ENCODE measurements at regions not wholly inside any gene's neighbourhood (a gene's known extent, or its start where the extent isn't known, plus 50 kb on each side); places are given as distances from the start of the nearest gene placed in this dataset.

DNA sequence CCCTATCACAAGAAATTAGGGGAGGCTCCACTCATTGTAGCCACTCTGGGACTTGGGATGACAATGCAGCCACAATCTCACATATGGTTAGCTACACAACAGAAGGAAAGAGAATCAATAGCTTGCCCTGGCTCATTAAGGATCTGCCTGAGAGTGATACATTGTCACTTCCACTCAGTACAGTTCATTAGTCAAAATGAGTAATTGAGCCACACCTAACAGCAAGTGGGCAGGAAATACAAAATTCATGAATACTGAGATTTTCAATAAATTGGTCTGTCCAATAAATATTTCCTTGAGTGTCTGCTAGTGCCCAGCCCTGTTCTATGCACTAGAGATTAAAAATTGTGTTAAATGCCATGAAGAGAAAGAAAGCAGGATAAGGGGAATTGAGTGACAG is 231.3 kb upstream of the NR4A3 start:
- Mint-ChIP-seq H3K4me1 (no peaks in the 10 kb centered on the region), H3K4me3 (no peak overlapping the region), H3K36me3 (ENCODE audit: insufficient read depth in 1 of 3, low read depth in 3 of 3) (no peaks in the 10 kb centered on the region), H3K27me3 (ENCODE audit: low read depth) (no peaks in the 10 kb centered on the region), H3K9me3 (no peaks in the 10 kb centered on the region), H3K27ac (no peak overlapping the region)
- H3K4me2 ChIP-seq (ENCODE audit: insufficient read depth, insufficient read length, low read length), result no peak overlapping the region
- no peak overlapping the region for H3K27ac ChIP-seq (ENCODE audit: insufficient read length, low read depth, low read length)
- H3K18ac ChIP-seq (ENCODE audit: insufficient read length, low read depth, low read length), result no peak overlapping the region
- TF ChIP-seq, protein P1, sequence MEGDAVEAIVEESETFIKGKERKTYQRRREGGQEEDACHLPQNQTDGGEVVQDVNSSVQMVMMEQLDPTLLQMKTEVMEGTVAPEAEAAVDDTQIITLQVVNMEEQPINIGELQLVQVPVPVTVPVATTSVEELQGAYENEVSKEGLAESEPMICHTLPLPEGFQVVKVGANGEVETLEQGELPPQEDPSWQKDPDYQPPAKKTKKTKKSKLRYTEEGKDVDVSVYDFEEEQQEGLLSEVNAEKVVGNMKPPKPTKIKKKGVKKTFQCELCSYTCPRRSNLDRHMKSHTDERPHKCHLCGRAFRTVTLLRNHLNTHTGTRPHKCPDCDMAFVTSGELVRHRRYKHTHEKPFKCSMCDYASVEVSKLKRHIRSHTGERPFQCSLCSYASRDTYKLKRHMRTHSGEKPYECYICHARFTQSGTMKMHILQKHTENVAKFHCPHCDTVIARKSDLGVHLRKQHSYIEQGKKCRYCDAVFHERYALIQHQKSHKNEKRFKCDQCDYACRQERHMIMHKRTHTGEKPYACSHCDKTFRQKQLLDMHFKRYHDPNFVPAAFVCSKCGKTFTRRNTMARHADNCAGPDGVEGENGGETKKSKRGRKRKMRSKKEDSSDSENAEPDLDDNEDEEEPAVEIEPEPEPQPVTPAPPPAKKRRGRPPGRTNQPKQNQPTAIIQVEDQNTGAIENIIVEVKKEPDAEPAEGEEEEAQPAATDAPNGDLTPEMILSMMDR (conservative IDR thresholded peaks at IDR 0.05), result no peak
- H2BK5ac ChIP-seq (ENCODE audit: insufficient read length, low read length), result no peak overlapping the region
- no peak overlapping the region for H4K8ac ChIP-seq (replicated peaks; ENCODE audit: insufficient read length, low read depth, low read length)
- no peak overlapping the region for H2BK15ac ChIP-seq (ENCODE audit: low read depth, low read length)
- H3K27me3 ChIP-seq (ENCODE audit: insufficient read depth, low read length), result no peaks in the 10 kb centered on the region; the same call in 1 of the 2 replicates
- no peaks in the 10 kb centered on the region for H3K23me2 ChIP-seq (ENCODE audit: insufficient read length, low read depth, low read length, poor library complexity, severe bottlenecking)
- no peaks in the 10 kb centered on the region for H3K79me2 ChIP-seq (ENCODE audit: insufficient read depth, low read length)
- H3K4me1 ChIP-seq (ENCODE audit: insufficient read depth, low read length), result no peaks in the 10 kb centered on the region
- H3K14ac ChIP-seq (ENCODE audit: insufficient read depth, low read length), result no peak overlapping the region
- H3K23ac ChIP-seq (ENCODE audit: insufficient read length, low read depth, low read length), result no peak overlapping the region
- no peaks in the 10 kb centered on the region for H3K9me3 ChIP-seq (ENCODE audit: control insufficient read depth, low read depth, low read length)
- no peaks in the 10 kb centered on the region for H4K20me1 ChIP-seq (ENCODE audit: control insufficient read depth, insufficient read depth, insufficient read length)
- no peak overlapping the region for H3K4ac ChIP-seq (ENCODE audit: low read depth, low read length)
- H2AFZ ChIP-seq (ENCODE audit: low read length), result no peak overlapping the region
- H3K56ac ChIP-seq (ENCODE audit: insufficient read length, low read depth, low read length), result no peak overlapping the region
- no peak overlapping the region for H2BK20ac ChIP-seq (ENCODE audit: low read depth, low read length, poor library complexity, severe bottlenecking)
- no peak overlapping the region for H2BK120ac ChIP-seq (ENCODE audit: low read depth, low read length, poor library complexity, severe bottlenecking)
- no peak overlapping the region for H4K5ac ChIP-seq (ENCODE audit: insufficient read length, low read depth, low read length)
- H2AK5ac ChIP-seq (ENCODE audit: insufficient read length, low read length), result no peak overlapping the region
- no peak overlapping the region for H2BK12ac ChIP-seq (ENCODE audit: insufficient read length, low read depth, low read length)
- no peaks in the 10 kb centered on the region for H3K79me1 ChIP-seq (ENCODE audit: insufficient read depth, low read depth, low read length, poor library complexity, severe bottlenecking)
- no peak overlapping the region for H3K9ac ChIP-seq (ENCODE audit: extremely low read depth, insufficient read length, low read length)
- no peak overlapping the region for H4K91ac ChIP-seq (ENCODE audit: insufficient read length, low read depth, low read length)
- DNase-seq, result no peak
- no peak overlapping the region for H3T11ph ChIP-seq (ENCODE audit: low read length)
